SK-N-SH (cell line): ENCODE measurements at regions not wholly inside any gene's neighbourhood (a gene's known extent, or its start where the extent isn't known, plus 50 kb on each side); places are given as distances from the start of the nearest gene placed in this dataset.
"Not testable (repeated sequence)": the region's sequence is repeated elsewhere in the genome, so short reads cannot be mapped to it uniquely, and the experiment has no call there.

Source experiments
- CTCF ChIA-PET: fragments of 300-600, 350-600 bp; formaldehyde crosslinking; extraction: SDS; loops from one replicate; lab custom pipeline; 2021; lab: Yijun Ruan, JAX
- POLR2A ChIA-PET: fragments of 350-600 bp; sonication (Branson Sonifier 250); formaldehyde crosslinking; extraction: SDS; loops from one replicate; lab custom pipeline; 2020; ENCODE audit warnings: antibody characterized with exemption, inconsistent platforms; lab: Yijun Ruan, JAX
- DNase-seq: peaks from one replicate; pipeline ENCODE4 v3.0.0; 2012
- H2AFZ ChIP-seq: fragments of 200-600 bp; sonication (generic); 2 replicates; pipeline ENCODE4 v1.8.1; 2016; ENCODE audit warnings: antibody characterized with exemption, mild to moderate bottlenecking, low read depth
- H3F3A ChIP-seq: fragments of 200-600 bp; sonication (generic); replicated peaks from 2 replicates; pipeline ENCODE3; 2016; ENCODE audit warnings: antibody characterized with exemption, mild to moderate bottlenecking; ENCODE audit not compliant: insufficient read depth
- H3K27ac ChIP-seq, 2 experiments: fragments of 200-500 bp in 1 of 2; fragments of 200-600 bp in 1 of 2; sonication (Bioruptor generic) in 1 of 2; sonication (generic), shearing (Covaris generic) in 1 of 2; 2 replicates each; pipeline versions ENCODE4 v1.5.1 to v1.6.1; 2014 to 2016; ENCODE audit warnings: low read depth in 2 of 2, inconsistent platforms in 1 of 2, low read length in 1 of 2, mild to moderate bottlenecking in 1 of 2, mixed read lengths in 1 of 2
- H3K27me3 ChIP-seq: fragments of 200-600 bp; sonication (generic), shearing (Covaris generic); 2 replicates; pipeline ENCODE4 v1.6.1; 2016; ENCODE audit warnings: mixed run types; ENCODE audit not compliant: insufficient read depth
- H3K36me3 ChIP-seq, 2 experiments: fragments of 200-500 bp in 1 of 2; fragments of 200-600 bp in 1 of 2; sonication (Bioruptor generic) in 1 of 2; sonication (generic) in 1 of 2; replicated peaks in 1 of 2; 2 replicates each; pipeline versions ENCODE3 to v1.5.1; 2014 to 2016; ENCODE audit warnings: low read length in 1 of 2, mild to moderate bottlenecking in 1 of 2; ENCODE audit not compliant: insufficient read depth in 2 of 2, control insufficient read depth in 1 of 2
- H3K4me1 ChIP-seq, 2 experiments: fragments of 200-500 bp in 1 of 2; fragments of 200-600 bp in 1 of 2; sonication (Bioruptor generic) in 1 of 2; sonication (generic), shearing (Covaris generic) in 1 of 2; 2 replicates each; pipeline versions ENCODE4 v1.5.1 to v1.6.1; 2014 to 2016; ENCODE audit warnings: low read depth in 1 of 2, low read length in 1 of 2, mixed run types in 1 of 2; ENCODE audit not compliant: insufficient read depth in 2 of 2, control insufficient read depth in 1 of 2
- H3K4me2 ChIP-seq: fragments of 200-600 bp; sonication (generic), shearing (Covaris generic); 2 replicates; pipeline ENCODE4 v1.6.1; 2017; ENCODE audit warnings: mixed run types
- H3K4me3 ChIP-seq, 2 experiments: fragments of 200-500 bp in 1 of 2; fragments of 200-600 bp in 1 of 2; sonication (Bioruptor generic) in 1 of 2; sonication (generic), shearing (Covaris generic) in 1 of 2; 2 replicates each; pipeline versions ENCODE4 v1.5.1 to v1.8.1; 2014 to 2016; ENCODE audit warnings: low read depth in 2 of 2, inconsistent platforms in 1 of 2, low read length in 1 of 2, mild to moderate bottlenecking in 1 of 2, mixed read lengths in 1 of 2, moderate library complexity in 1 of 2
- H3K79me2 ChIP-seq: fragments of 200-600 bp; sonication (generic); 2 replicates; pipeline ENCODE4 v1.8.1; 2017; ENCODE audit warnings: mild to moderate bottlenecking; ENCODE audit not compliant: insufficient read depth
- H3K9ac ChIP-seq: fragments of 200-600 bp; sonication (generic); 2 replicates; pipeline ENCODE4 v1.6.1; 2017; ENCODE audit warnings: mixed run types
- H3K9me2 ChIP-seq: fragments of 200-600 bp; sonication (generic); 2 replicates; pipeline ENCODE4 v1.6.1; 2017; ENCODE audit warnings: mixed run types
- H3K9me3 ChIP-seq: fragments of 200-600 bp; sonication (generic); 2 replicates; pipeline ENCODE4 v1.6.1; 2017; ENCODE audit warnings: mixed run types, mild to moderate bottlenecking, moderate library complexity
- H4K20me1 ChIP-seq: fragments of 200-600 bp; sonication (generic); 2 replicates; pipeline ENCODE4 v1.6.1; 2017; ENCODE audit warnings: mild to moderate bottlenecking, mixed run types; ENCODE audit not compliant: insufficient read depth
- EZH2phosphoT487 ChIP-seq: fragments of 200-600 bp; sonication (generic); IDR thresholded peaks from 2 replicates; pipeline ENCODE4 v1.6.1; 2017; ENCODE audit warnings: low read depth, mixed run types, mild to moderate bottlenecking, antibody characterized with exemption, moderate library complexity, borderline replicate concordance
- FOSL2 ChIP-seq: IDR thresholded peaks from 2 replicates; pipeline ENCODE4 v1.4.0; 2012; ENCODE audit warnings: low read depth, mild to moderate bottlenecking, moderate library complexity, borderline replicate concordance
- GABPA ChIP-seq: IDR thresholded peaks from 2 replicates; pipeline ENCODE4 v1.4.0; 2012; ENCODE audit warnings: low read depth, mild to moderate bottlenecking
- JUND ChIP-seq: IDR thresholded peaks from 2 replicates; pipeline ENCODE4 v1.4.0; 2012
- MEF2A ChIP-seq: IDR thresholded peaks from 2 replicates; pipeline ENCODE4 v1.4.0; 2012; ENCODE audit warnings: low read depth, borderline replicate concordance
- NFIC ChIP-seq: IDR thresholded peaks from 2 replicates; pipeline ENCODE4 v1.4.0; 2012; ENCODE audit warnings: borderline replicate concordance
- REST ChIP-seq: IDR thresholded peaks from 2 replicates; pipeline ENCODE4 v1.6.1; 2012; ENCODE audit warnings: mild to moderate bottlenecking, low read depth, low read length, moderate library complexity
- RFX5 ChIP-seq: IDR thresholded peaks from 2 replicates; pipeline ENCODE4 v1.6.1; 2012; ENCODE audit warnings: mild to moderate bottlenecking, improper control_type of control experiment, low read length
- RXRA ChIP-seq: IDR thresholded peaks from 2 replicates; pipeline ENCODE4 v1.4.0; 2012; ENCODE audit warnings: low read depth, mild to moderate bottlenecking, borderline replicate concordance
- TEAD4 ChIP-seq: IDR thresholded peaks from 2 replicates; pipeline ENCODE4 v1.4.0; 2012; ENCODE audit warnings: mild to moderate bottlenecking, borderline replicate concordance; ENCODE audit not compliant: insufficient read depth
- WGBS: methylation state at CpG from one replicate; pipeline ENCODE4 v1.1.6; 2017; ENCODE audit warnings: low lambda C conversion rate; 5-methylcytosine and 5-hydroxymethylcytosine counted together
- TF ChIP-seq, protein P1 (sequence below): fragments of 150-350 bp; IDR thresholded peaks from 2 replicates; pipeline ENCODE4 v1.6.1; 2017; ENCODE audit warnings: antibody characterized with exemption, low read length, low read depth, borderline replicate concordance
- TF ChIP-seq, protein P2 (sequence below): IDR thresholded peaks from 2 replicates; pipeline ENCODE4; 2012

DNA sequence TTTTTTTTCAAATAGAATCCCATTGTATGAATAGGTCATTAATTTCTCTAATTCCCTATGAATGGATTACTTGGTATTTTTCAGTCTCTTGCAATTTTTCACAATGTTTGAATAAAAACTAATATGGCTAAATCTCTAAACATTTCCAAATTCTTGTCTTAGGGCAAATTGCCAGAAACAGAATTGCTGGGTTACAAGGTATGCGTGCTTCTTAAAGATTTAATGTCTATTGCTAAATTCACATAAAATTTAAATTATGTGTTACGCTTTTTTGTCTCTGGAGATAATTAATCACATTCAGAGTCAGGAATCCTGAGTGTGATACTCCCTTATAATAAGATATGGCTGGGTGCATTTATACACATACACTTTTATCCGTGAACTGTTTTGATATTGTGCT lies 264.5 kb upstream of the TBL1XR1 start:
- no peak overlapping the region for H3K27ac ChIP-seq
- H4K20me1 ChIP-seq = no peaks in the 10 kb centered on the region
- no peak for TF ChIP-seq TEAD4
- TF ChIP-seq, protein P1, sequence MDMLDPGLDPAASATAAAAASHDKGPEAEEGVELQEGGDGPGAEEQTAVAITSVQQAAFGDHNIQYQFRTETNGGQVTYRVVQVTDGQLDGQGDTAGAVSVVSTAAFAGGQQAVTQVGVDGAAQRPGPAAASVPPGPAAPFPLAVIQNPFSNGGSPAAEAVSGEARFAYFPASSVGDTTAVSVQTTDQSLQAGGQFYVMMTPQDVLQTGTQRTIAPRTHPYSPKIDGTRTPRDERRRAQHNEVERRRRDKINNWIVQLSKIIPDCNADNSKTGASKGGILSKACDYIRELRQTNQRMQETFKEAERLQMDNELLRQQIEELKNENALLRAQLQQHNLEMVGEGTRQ = no peak
- TF ChIP-seq, protein P2, sequence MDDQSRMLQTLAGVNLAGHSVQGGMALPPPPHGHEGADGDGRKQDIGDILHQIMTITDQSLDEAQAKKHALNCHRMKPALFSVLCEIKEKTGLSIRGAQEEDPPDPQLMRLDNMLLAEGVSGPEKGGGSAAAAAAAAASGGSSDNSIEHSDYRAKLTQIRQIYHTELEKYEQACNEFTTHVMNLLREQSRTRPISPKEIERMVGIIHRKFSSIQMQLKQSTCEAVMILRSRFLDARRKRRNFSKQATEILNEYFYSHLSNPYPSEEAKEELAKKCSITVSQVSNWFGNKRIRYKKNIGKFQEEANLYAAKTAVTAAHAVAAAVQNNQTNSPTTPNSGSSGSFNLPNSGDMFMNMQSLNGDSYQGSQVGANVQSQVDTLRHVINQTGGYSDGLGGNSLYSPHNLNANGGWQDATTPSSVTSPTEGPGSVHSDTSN = no peak
- no peaks in the 10 kb centered on the region for H3K36me3 ChIP-seq
- H3K4me2 ChIP-seq = no peak overlapping the region
- no peaks in the 10 kb centered on the region for H3K9me3 ChIP-seq
- H3K4me3 ChIP-seq = no peak overlapping the region
- H3K4me1 ChIP-seq = peaks cover 0 to 13% of the 10 kb centered on the region in 2 experiments; a peak in 1 of 4 replicates
- no peaks in the 10 kb centered on the region for H3F3A ChIP-seq
- H3K27me3 ChIP-seq = no peaks in the 10 kb centered on the region
- no peak overlapping the region for H3K9ac ChIP-seq
- WGBS = 97% methylated on average over 3 of the region's 3 CpGs
- no peak overlapping the region for H2AFZ ChIP-seq
- DNase-seq = no peak
- ChIA-PET POLR2A (no interaction called here), CTCF (interaction anchor here (0.8 kb wide), 1 partner anchor 11 kb away, joined by 3 read pairs; no protein-coding TSS in a partner anchor)
- H3K9me2 ChIP-seq = no peaks in the 10 kb centered on the region
- H3K79me2 ChIP-seq = no peaks in the 10 kb centered on the region

DNA sequence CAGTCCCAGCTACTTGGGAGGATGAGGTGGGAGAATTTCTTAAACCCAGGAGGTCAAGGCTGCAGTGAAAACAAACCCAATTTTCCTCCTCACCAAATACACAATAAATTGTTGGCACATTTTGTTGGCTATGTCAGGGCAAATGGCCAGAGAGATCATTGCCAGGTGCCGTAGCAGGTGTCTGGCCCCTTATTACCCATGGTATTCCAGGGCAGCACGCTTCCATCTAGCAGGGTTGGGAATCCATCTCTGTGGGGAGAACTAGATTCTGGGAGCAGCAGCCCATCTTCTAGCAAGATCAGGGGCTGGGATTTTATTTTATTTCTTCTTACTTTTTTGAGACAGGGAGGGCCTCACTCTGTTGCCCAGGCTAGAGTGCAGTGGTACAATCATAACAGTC lies 266.1 kb upstream of the TBL1XR1 start:
- POLR2A ChIA-PET, CTCF ChIA-PET, H3K9me3 ChIP-seq: not testable (repeated sequence)

GRCh38 chr3:177463863-177464262 lies 266.6 kb upstream of the TBL1XR1 start:
- CTCF ChIA-PET = no interaction called here
- H3K27ac ChIP-seq = peak overlapping the region in 1 of 2 experiments; percentile 60; a peak in 2 of 4 replicates
- 35% methylated on average over 6 of the region's 6 CpGs for WGBS
- TF ChIP-seq GABPA (no peak), REST (no peak), NFIC (no peak; the same call in 1 of the 2 replicates), EZH2phosphoT487 (no peak), RXRA (no peak), JUND (peak; percentile 58), FOSL2 (peak; percentile 65; the same call in 1 of the 2 replicates), MEF2A (no peak; the same call in 1 of the 2 replicates), RFX5 (no peak)
- TF ChIP-seq, protein P2 = peak; percentile 5; the same call in 1 of the 2 replicates

More for the DNA sequence above, 266.1 kb upstream of the TBL1XR1 start:
- not testable (repeated sequence) for H3K9me2 ChIP-seq, H3K79me2 ChIP-seq, H3K9ac ChIP-seq, DNase-seq, H3K4me3 ChIP-seq, H4K20me1 ChIP-seq, H3F3A ChIP-seq, H3K27me3 ChIP-seq, H3K36me3 ChIP-seq
- H2AFZ ChIP-seq = peak overlapping the region; percentile 60; the same call in 1 of the 2 replicates
- H3K27ac ChIP-seq = peak overlapping the region in 1 of 2 experiments; percentile 60; a peak in 2 of 4 replicates
- H3K4me1 ChIP-seq = peaks cover 0 to 17% of the 10 kb centered on the region in 2 experiments; a peak in 1 of 4 replicates
- H3K4me2 ChIP-seq = peak overlapping the region; percentile 30
- 100% methylated on average over 2 of the region's 2 CpGs for WGBS

More at GRCh38 chr3:177463863-177464262, 266.6 kb upstream of the TBL1XR1 start:
- Histone ChIP-seq H3K36me3 (no peaks in the 10 kb centered on the region), H3K4me2 (peak overlapping the region; percentile 30), H3K4me3 (no peak overlapping the region), H3F3A (no peaks in the 10 kb centered on the region), H3K27me3 (no peaks in the 10 kb centered on the region), H4K20me1 (no peaks in the 10 kb centered on the region), H2AFZ (peak overlapping the region; percentile 60; the same call in 1 of the 2 replicates), H3K9me3 (no peaks in the 10 kb centered on the region), H3K4me1 (peaks cover 0 to 18% of the 10 kb centered on the region in 2 experiments; a peak in 1 of 4 replicates), H3K9ac (no peak overlapping the region), H3K79me2 (no peaks in the 10 kb centered on the region), H3K9me2 (no peaks in the 10 kb centered on the region)
- no peak for DNase-seq
- POLR2A ChIA-PET = no interaction called here
